NCI-H2196 (cell line): ENCODE measurements at regions not wholly inside any gene's neighbourhood (a gene's known extent, or its start where the extent isn't known, plus 50 kb on each side); places are given as distances from the start of the nearest gene placed in this dataset.

Experiments
- DNase-seq: peaks from one replicate; lab custom pipeline; 2025; ENCODE audit not compliant: unreplicated experiment; lab: John Stamatoyannopoulos, UW

- no peak for DNase-seq
Observed at GRCh38 chr12:126534495-126534894, 1469.3 kb downstream of the AACS start.

GRCh38 chr12:126534942-126535341, 1469.7 kb downstream of the AACS start:
- no peak for DNase-seq

- no peak for DNase-seq
Observed at GRCh38 chr12:126535971-126536370, 1470.7 kb downstream of the AACS start.

- DNase-seq: no peak
Observed at GRCh38 chr12:126537961-126538530, 1472.8 kb downstream of the AACS start.

- no peak for DNase-seq
Observed at GRCh38 chr12:126538888-126539287, 1473.7 kb downstream of the AACS start.

GRCh38 chr12:126545411-126545810, 1480.2 kb downstream of the AACS start:
- DNase-seq: no peak

GRCh38 chr12:126547905-126548304, 1482.7 kb downstream of the AACS start:
- no peak for DNase-seq

GRCh38 chr12:126551869-126552268, 1486.6 kb downstream of the AACS start:
- DNase-seq: no peak

GRCh38 chr12:126554625-126555024, 1489.4 kb downstream of the AACS start:
- DNase-seq: no peak

GRCh38 chr12:126557659-126558058, 1492.4 kb downstream of the AACS start:
- no peak for DNase-seq

GRCh38 chr12:126558219-126558618, 1493.0 kb downstream of the AACS start:
- no peak for DNase-seq

- DNase-seq: no peak
Observed at GRCh38 chr12:126558810-126559209, 1493.6 kb downstream of the AACS start.

GRCh38 chr12:126567016-126567415, 1501.8 kb downstream of the AACS start:
- DNase-seq: no peak

GRCh38 chr12:126569706-126570105, 1504.5 kb downstream of the AACS start:
- no peak for DNase-seq

GRCh38 chr12:126570566-126570965, 1505.3 kb downstream of the AACS start:
- no peak for DNase-seq

GRCh38 chr12:126572170-126572569, 1506.9 kb downstream of the AACS start:
- DNase-seq: no peak

GRCh38 chr12:126581655-126582054, 1516.4 kb downstream of the AACS start:
- no peak for DNase-seq

- no peak for DNase-seq
Observed at GRCh38 chr12:126582231-126582630, 1517.0 kb downstream of the AACS start.

- no peak for DNase-seq
Observed at GRCh38 chr12:126588586-126589249, 1523.5 kb downstream of the AACS start.

- no peak for DNase-seq
Observed at GRCh38 chr12:126591533-126591932, 1526.3 kb downstream of the AACS start.

- DNase-seq: no peak
Observed at GRCh38 chr12:126601184-126602170, 1536.2 kb downstream of the AACS start.

GRCh38 chr12:126602612-126603011, 1537.4 kb downstream of the AACS start:
- no peak for DNase-seq
